Uterus (tissue), 3 donors: ENCODE measurements at regions not wholly inside any gene's neighbourhood (a gene's known extent, or its start where the extent isn't known, plus 50 kb on each side); places are given as distances from the start of the nearest gene placed in this dataset.

Experiments
- DNase-seq, 2 donors: peaks; one replicate each; pipeline ENCODE4 v3.0.0-alpha.2; 2019 to 2020
- H3K27ac ChIP-seq, 2 donors: fragments of 200-600 bp; sonication (generic); 1 replicate in 1 of 2; 2 replicates in 1 of 2; pipeline ENCODE4 v1.5.1; 2016 to 2018
- H3K27me3 ChIP-seq, 2 donors: fragments of 200-600 bp; sonication (generic); one replicate each; pipeline ENCODE4 v1.5.1; 2018 to 2019; ENCODE audit warnings: control low read depth in 1 of 2
- H3K36me3 ChIP-seq, 2 donors: fragments of 200-600 bp; sonication (generic); one replicate each; pipeline ENCODE4 v1.5.1; 2019; ENCODE audit warnings: control low read depth in 1 of 2
- H3K4me1 ChIP-seq, 2 donors: fragments of 200-600 bp; sonication (generic); one replicate each; pipeline ENCODE4 v1.5.1; 2018 to 2019; ENCODE audit warnings: control low read depth in 1 of 2
- H3K4me3 ChIP-seq, 2 donors: fragments of 200-600 bp; sonication (generic); 1 replicate in 1 of 2; 2 replicates in 1 of 2; pipeline ENCODE4 v1.5.1; 2018 to 2019; ENCODE audit warnings: mild to moderate bottlenecking in 1 of 2
- H3K9me3 ChIP-seq, 2 donors: fragments of 200-600 bp; sonication (generic); one replicate each; pipeline ENCODE4 v1.5.1; 2019; ENCODE audit warnings: control low read depth in 1 of 2
- POLR2A ChIP-seq, 2 donors: fragments of 450-650 bp; IDR thresholded peaks; one replicate each; pipeline ENCODE4 v1.6.1; 2016; ENCODE audit warnings: antibody characterized with exemption in 2 of 2, mild to moderate bottlenecking in 1 of 2, moderate library complexity in 1 of 2
- intact Hi-C: fragments of 100-400 bp; cut with DNase I; formaldehyde crosslinking; loops from one replicate; pipeline ENCODE4 v1.15.1; 2023; ENCODE audit warnings: low total_unique reads
- TF ChIP-seq, protein P1 (sequence below), 4 experiments: fragments of 200-600 bp in 2 of 4; fragments of 450-650 bp in 2 of 4; sonication (generic) in 2 of 4; IDR thresholded peaks; one replicate each; pipeline ENCODE4 v1.5.1; 2016 to 2019; ENCODE audit warnings: antibody characterized with exemption in 4 of 4, mild to moderate bottlenecking in 2 of 4, moderate library complexity in 1 of 4
- donor health status: DM: yes; HTN: yes; CAD: no.

DNA sequence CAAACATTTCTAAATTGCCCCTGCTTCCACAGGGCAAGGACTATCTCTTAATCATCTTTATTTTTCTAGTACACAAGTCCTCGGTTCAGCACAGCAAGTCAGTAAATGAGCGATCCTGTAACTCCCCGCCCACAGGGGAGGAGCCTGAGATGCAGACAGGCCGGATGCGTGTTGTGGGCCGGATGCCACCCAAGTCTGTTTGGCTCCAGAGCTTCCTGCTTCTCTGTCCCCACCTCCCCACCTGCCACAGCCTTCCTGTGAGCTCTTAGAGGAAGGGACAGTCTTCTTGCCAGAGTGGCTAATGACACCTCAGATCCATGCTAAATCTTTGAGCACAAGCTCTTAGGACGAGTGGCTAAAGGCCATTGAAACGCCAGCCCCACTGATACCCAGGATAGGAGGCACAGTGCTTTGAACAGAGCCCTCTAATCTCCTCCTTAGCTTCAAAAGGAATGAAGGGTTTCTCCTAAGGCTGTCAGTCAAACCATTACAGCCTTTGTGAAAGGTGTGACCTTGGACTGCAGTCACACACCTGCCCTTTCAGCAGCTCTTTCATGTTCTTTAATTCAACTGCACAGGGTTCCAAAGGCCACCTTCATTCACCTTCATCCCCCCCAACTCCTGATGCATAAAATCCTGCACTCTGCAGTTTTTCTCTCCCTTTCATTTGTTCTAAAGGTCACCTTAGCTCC lies 264.3 kb downstream of the TFAP2C start:
- H3K4me3 ChIP-seq: no peak overlapping the region
- no peaks in the 10 kb centered on the region for H3K27me3 ChIP-seq
- H3K36me3 ChIP-seq: no peaks in the 10 kb centered on the region
- no peak for DNase-seq
- no peaks in the 10 kb centered on the region for H3K4me1 ChIP-seq
- intact Hi-C loops: no loop called here
- H3K27ac ChIP-seq: no peak overlapping the region
- TF ChIP-seq, protein P1, sequence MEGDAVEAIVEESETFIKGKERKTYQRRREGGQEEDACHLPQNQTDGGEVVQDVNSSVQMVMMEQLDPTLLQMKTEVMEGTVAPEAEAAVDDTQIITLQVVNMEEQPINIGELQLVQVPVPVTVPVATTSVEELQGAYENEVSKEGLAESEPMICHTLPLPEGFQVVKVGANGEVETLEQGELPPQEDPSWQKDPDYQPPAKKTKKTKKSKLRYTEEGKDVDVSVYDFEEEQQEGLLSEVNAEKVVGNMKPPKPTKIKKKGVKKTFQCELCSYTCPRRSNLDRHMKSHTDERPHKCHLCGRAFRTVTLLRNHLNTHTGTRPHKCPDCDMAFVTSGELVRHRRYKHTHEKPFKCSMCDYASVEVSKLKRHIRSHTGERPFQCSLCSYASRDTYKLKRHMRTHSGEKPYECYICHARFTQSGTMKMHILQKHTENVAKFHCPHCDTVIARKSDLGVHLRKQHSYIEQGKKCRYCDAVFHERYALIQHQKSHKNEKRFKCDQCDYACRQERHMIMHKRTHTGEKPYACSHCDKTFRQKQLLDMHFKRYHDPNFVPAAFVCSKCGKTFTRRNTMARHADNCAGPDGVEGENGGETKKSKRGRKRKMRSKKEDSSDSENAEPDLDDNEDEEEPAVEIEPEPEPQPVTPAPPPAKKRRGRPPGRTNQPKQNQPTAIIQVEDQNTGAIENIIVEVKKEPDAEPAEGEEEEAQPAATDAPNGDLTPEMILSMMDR (IDR thresholded peaks at IDR 0.05): no peak
- TF ChIP-seq POLR2A (IDR thresholded peaks at IDR 0.05): no peak
- H3K9me3 ChIP-seq: no peaks in the 10 kb centered on the region

DNA sequence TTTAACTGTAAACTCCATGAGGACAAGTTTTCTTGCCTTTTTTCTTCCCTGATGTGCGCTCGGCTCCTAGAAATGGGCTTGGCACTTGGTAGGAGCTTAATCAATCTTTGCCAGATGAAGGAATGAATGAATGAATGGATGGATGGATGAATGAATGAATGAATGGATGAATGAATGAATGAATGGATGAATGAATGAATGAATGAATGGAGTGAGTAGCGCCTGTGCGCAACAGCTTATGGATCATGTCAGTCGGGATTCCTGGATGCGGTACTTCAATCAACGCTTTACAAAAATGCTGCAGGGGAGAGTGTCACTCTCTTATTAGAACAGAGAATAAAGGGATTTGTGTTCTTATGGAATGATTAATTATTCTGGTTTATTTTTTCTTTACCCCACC lies 267.3 kb downstream of the TFAP2C start:
- DNase-seq: no peak
- H3K4me1 ChIP-seq: no peaks in the 10 kb centered on the region

DNA sequence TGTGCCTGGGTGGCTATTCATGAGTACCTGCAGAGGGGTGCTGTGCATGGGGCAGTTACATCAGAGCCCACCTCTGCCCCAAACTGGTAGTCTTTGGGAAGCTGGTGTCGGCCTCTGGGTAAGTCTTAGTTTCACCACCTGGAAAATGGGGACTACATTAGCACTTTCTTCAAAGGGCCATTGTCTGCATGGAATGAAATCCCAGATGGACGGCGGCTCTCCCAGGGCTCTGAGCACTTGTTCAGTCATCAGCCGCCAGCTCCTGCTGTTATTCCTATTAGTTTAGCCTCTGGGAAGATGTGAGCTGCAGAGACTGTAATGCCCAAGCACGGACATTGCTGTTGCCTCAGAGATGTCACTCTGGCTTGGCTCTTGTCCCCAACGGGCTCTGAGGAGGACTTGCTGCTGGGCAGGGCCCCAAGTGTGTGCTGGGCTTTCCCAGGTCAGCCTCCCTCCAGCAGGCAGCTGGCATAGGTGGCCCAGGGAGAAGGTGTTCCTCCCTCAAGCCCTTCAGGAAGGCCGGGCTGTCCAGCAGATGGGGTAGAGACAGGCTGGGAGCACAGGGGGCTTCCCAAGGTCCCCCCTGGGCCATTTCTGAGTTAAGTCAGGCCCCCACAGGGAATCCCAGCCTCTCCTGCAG lies 268.3 kb downstream of the TFAP2C start:
- Histone ChIP-seq H3K9me3 (no peaks in the 10 kb centered on the region), H3K27ac (no peak overlapping the region), H3K4me1 (no peaks in the 10 kb centered on the region), H3K36me3 (no peaks in the 10 kb centered on the region), H3K4me3 (no peak overlapping the region), H3K27me3 (no peaks in the 10 kb centered on the region)
- intact Hi-C loops: no loop called here
- TF ChIP-seq POLR2A (IDR thresholded peaks at IDR 0.05): no peak
- DNase-seq: no peak

More for the DNA sequence above, 267.3 kb downstream of the TFAP2C start:
- Histone ChIP-seq H3K9me3 (no peaks in the 10 kb centered on the region), H3K27me3 (no peaks in the 10 kb centered on the region), H3K36me3 (no peaks in the 10 kb centered on the region), H3K27ac (no peak overlapping the region), H3K4me3 (no peak overlapping the region)
- TF ChIP-seq, protein P1 (IDR thresholded peaks at IDR 0.05): no peak
- TF ChIP-seq POLR2A (IDR thresholded peaks at IDR 0.05): no peak
- intact Hi-C loops: no loop called here

DNA sequence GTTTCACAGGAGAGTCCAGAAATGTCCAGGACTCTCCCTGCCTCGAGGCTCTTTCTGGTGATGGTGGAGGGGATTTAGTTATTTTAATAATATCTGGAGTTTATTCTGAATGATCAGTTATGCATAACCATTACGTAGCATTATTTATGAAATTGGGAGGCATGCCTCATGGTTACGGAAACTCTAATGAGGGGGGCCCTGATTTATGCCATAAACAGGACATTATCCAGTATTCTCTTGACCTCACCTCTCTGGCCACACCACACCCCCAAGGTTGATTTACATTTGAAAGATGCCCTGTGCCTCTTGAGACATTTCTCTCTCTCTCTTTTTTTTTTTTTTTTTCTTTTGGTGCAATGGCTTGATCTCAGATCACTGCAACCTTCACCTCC lies 268.8 kb downstream of the TFAP2C start:
- Histone ChIP-seq H3K27ac (no peak overlapping the region), H3K27me3 (no peaks in the 10 kb centered on the region), H3K9me3 (no peaks in the 10 kb centered on the region), H3K4me3 (no peak overlapping the region), H3K36me3 (no peaks in the 10 kb centered on the region), H3K4me1 (no peaks in the 10 kb centered on the region)
- DNase-seq: no peak
- TF ChIP-seq POLR2A (IDR thresholded peaks at IDR 0.05): no peak
- TF ChIP-seq, protein P1 (IDR thresholded peaks at IDR 0.05): no peak
- intact Hi-C loops: no loop called here

DNA sequence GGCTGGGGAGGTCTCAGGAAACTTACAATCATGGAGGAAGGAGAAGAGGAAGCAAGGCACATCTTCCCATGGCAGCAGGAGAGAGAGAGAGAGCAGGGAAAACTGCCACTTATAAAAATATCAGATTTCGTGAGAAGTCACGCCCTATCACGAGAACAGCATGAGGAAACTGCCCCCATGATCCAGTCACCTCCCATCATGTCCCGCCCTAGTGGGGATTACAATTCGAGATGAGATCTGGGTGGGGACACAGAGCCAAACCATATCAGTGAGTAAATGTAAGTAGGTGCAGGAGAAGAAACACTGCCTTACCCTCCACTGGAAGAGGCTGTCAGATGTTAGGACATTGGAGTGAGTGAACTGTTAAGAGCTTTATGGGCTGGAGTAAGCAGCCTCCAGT lies 270.4 kb downstream of the TFAP2C start:
- H3K4me3 ChIP-seq: no peak overlapping the region
- no peaks in the 10 kb centered on the region for H3K4me1 ChIP-seq
- no peak overlapping the region for H3K27ac ChIP-seq
- DNase-seq: no peak
- H3K27me3 ChIP-seq: no peaks in the 10 kb centered on the region
- TF ChIP-seq POLR2A (IDR thresholded peaks at IDR 0.05): no peak
- TF ChIP-seq, protein P1 (IDR thresholded peaks at IDR 0.05): no peak
- H3K9me3 ChIP-seq: no peaks in the 10 kb centered on the region
- no peaks in the 10 kb centered on the region for H3K36me3 ChIP-seq
- intact Hi-C loops: no loop called here
